ENCODE measurements at regions not wholly inside any gene's neighbourhood (a gene's known extent, or its start where the extent isn't known, plus 50 kb on each side); places are given as distances from the start of the nearest gene placed in this dataset.

GRCh38 chr2:147365622-147366021, 479.2 kb upstream of the ACVR2A start:
- Histone ChIP-seq H3K9ac (ENCODE audit: extremely low read depth, insufficient read length, low read length) (no peak overlapping the region), H3K79me2 (ENCODE audit: insufficient read depth, low read length) (no peaks in the 10 kb centered on the region), H3K27me3 (ENCODE audit: insufficient read depth, low read length) (no peaks in the 10 kb centered on the region), H2BK12ac (ENCODE audit: insufficient read length, low read depth, low read length) (no peak overlapping the region), H3K27ac (ENCODE audit: insufficient read length, low read depth, low read length) (no peak overlapping the region), H3K9me3 (ENCODE audit: control insufficient read depth, low read depth, low read length) (no peaks in the 10 kb centered on the region), H4K5ac (ENCODE audit: insufficient read length, low read depth, low read length) (no peak overlapping the region), H3K23me2 (ENCODE audit: insufficient read length, low read depth, low read length, poor library complexity, severe bottlenecking) (no peaks in the 10 kb centered on the region), H3K56ac (ENCODE audit: insufficient read length, low read depth, low read length) (no peak overlapping the region), H2AK5ac (ENCODE audit: insufficient read length, low read length) (no peak overlapping the region), H3K14ac (ENCODE audit: insufficient read depth, low read length) (no peak overlapping the region), H4K91ac (ENCODE audit: insufficient read length, low read depth, low read length) (no peak overlapping the region), H3K79me1 (ENCODE audit: insufficient read depth, low read depth, low read length, poor library complexity, severe bottlenecking) (no peaks in the 10 kb centered on the region), H2BK120ac (ENCODE audit: low read depth, low read length, poor library complexity, severe bottlenecking) (no peak overlapping the region), H2BK15ac (ENCODE audit: low read depth, low read length) (no peak overlapping the region), H3K23ac (ENCODE audit: insufficient read length, low read depth, low read length) (no peak overlapping the region), H3T11ph (ENCODE audit: low read length) (no peak overlapping the region), H2AFZ (ENCODE audit: low read length) (no peak overlapping the region), H4K8ac (replicated peaks; ENCODE audit: insufficient read length, low read depth, low read length) (no peak overlapping the region), H2BK20ac (ENCODE audit: low read depth, low read length, poor library complexity, severe bottlenecking) (no peak overlapping the region), H3K4ac (ENCODE audit: low read depth, low read length) (no peak overlapping the region), H2BK5ac (ENCODE audit: insufficient read length, low read length) (no peak overlapping the region), H3K4me1 (ENCODE audit: insufficient read depth, low read length) (no peaks in the 10 kb centered on the region), H3K18ac (ENCODE audit: insufficient read length, low read depth, low read length) (no peak overlapping the region), H3K4me2 (ENCODE audit: insufficient read depth, insufficient read length, low read length) (no peak overlapping the region), H4K20me1 (ENCODE audit: control insufficient read depth, insufficient read depth, insufficient read length) (no peaks in the 10 kb centered on the region)
- Mint-ChIP-seq H3K4me1 (peaks cover 22 to 23% of the 10 kb centered on the region in 2 experiments), H3K9me3 (peaks cover 2 to 3% of the 10 kb centered on the region in 2 experiments; a peak in 2 of 5 replicates), H3K27ac (0 out of 7 replicates have a peak overlapping the region, but pooled peaks of 1 of the 3 experiments have one; percentile 72), H3K36me3 (ENCODE audit: insufficient read depth in 1 of 3, low read depth in 3 of 3) (peaks cover 0 to 4% (median 0%) of the 10 kb centered on the region in 3 experiments; a peak in 1 of 7 replicates), H3K4me3 (no peak overlapping the region), H3K27me3 (ENCODE audit: low read depth) (no peaks in the 10 kb centered on the region)
- no CpG with 5 or more reads among the region's 4 CpGs for WGBS (ENCODE audit: extremely low coverage, insufficient read length, low lambda C conversion rate)
- DNase-seq: no peak
- no peak for TF ChIP-seq CTCF (conservative IDR thresholded peaks at IDR 0.05)
